Type B pancreatic cell (in vitro differentiated cells): ENCODE measurements at regions not wholly inside any gene's neighbourhood (a gene's known extent, or its start where the extent isn't known, plus 50 kb on each side); places are given as distances from the start of the nearest gene placed in this dataset.

Source experiments
- DNase-seq: peaks from one replicate; pipeline ENCODE4 v3.0.0; 2021; ENCODE audit warnings: mixed read lengths; ENCODE audit not compliant: unreplicated experiment; ENCODE audit errors: extremely low spot score
- H3K27ac Mint-ChIP-seq: 2 replicates; pipeline ENCODE4 v1.8.0; 2021; ENCODE audit warnings: mild to moderate bottlenecking, mixed read lengths
- H3K27me3 Mint-ChIP-seq: 2 replicates; pipeline ENCODE4 v1.8.0; 2021; ENCODE audit warnings: mixed read lengths
- H3K36me3 Mint-ChIP-seq: 2 replicates; pipeline ENCODE4 v1.8.0; 2021; ENCODE audit warnings: mixed read lengths
- H3K4me1 Mint-ChIP-seq: one replicate; pipeline ENCODE4 v1.8.0; 2021; ENCODE audit warnings: mixed read lengths; ENCODE audit not compliant: unreplicated experiment
- H3K4me3 Mint-ChIP-seq: 2 replicates; pipeline ENCODE4 v1.8.0; 2021; ENCODE audit warnings: mild to moderate bottlenecking, mixed read lengths
- H3K9me3 Mint-ChIP-seq: 2 replicates; pipeline ENCODE4 v1.8.0; 2021; ENCODE audit warnings: mixed read lengths
- TF ChIP-seq, protein P1 (sequence below): fragments of 200-600 bp; sonication (generic); conservative IDR thresholded peaks from 2 replicates; pipeline ENCODE4 v1.5.0; 2021; ENCODE audit warnings: antibody characterized with exemption, mild to moderate bottlenecking

DNA sequence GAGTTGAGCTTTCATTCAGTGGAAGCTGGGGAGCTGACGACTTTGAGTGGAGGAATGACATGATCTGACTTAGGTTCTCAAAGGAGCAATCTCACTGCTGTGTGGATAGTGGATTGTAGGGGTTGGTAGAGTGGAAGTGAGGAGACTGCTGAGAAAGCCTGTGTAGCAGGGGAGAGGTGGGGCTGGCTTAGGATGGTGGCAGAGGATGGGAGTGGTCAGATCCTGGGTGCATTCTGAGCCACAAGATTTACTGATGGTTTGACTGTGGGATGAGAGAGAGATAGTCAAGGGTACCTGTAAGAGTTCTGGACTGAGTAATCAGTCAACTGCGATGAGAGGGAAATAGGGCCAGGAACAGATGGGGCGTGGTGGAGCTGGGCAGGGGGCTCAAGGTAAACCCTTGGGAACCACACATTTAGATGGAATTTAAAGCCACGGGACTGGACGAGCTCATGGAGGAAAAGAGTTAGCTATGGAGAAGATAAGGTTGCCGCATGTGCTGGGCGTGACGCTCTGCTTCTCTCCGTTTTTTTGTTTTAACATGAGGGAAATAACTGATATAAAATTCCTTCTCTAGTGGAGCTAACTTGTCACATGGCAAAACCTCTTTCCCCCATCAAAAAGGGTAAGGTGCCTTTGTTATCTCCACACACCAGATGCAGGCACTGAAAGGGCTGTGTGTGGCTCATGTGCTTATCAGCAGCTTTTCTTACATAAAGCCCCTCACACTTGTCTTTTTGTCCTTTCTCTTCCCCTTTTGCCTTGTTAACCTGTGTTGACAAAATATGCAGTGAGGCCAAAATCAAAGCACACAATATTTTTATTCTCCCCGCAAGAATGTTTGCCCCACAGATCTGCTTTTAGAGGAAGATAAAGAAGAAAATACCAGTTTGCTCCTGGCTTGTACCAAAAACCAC, 379.8 kb downstream of the TSN start:
- no peak overlapping the region for H3K27ac Mint-ChIP-seq
- H3K4me1 Mint-ChIP-seq, result no peaks in the 10 kb centered on the region
- TF ChIP-seq, protein P1, sequence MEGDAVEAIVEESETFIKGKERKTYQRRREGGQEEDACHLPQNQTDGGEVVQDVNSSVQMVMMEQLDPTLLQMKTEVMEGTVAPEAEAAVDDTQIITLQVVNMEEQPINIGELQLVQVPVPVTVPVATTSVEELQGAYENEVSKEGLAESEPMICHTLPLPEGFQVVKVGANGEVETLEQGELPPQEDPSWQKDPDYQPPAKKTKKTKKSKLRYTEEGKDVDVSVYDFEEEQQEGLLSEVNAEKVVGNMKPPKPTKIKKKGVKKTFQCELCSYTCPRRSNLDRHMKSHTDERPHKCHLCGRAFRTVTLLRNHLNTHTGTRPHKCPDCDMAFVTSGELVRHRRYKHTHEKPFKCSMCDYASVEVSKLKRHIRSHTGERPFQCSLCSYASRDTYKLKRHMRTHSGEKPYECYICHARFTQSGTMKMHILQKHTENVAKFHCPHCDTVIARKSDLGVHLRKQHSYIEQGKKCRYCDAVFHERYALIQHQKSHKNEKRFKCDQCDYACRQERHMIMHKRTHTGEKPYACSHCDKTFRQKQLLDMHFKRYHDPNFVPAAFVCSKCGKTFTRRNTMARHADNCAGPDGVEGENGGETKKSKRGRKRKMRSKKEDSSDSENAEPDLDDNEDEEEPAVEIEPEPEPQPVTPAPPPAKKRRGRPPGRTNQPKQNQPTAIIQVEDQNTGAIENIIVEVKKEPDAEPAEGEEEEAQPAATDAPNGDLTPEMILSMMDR, result no peak
- DNase-seq, result no peak
- no peak overlapping the region for H3K4me3 Mint-ChIP-seq
- H3K36me3 Mint-ChIP-seq, result peaks cover 4% of the 10 kb centered on the region
- no peaks in the 10 kb centered on the region for H3K27me3 Mint-ChIP-seq
- no peaks in the 10 kb centered on the region for H3K9me3 Mint-ChIP-seq

DNA sequence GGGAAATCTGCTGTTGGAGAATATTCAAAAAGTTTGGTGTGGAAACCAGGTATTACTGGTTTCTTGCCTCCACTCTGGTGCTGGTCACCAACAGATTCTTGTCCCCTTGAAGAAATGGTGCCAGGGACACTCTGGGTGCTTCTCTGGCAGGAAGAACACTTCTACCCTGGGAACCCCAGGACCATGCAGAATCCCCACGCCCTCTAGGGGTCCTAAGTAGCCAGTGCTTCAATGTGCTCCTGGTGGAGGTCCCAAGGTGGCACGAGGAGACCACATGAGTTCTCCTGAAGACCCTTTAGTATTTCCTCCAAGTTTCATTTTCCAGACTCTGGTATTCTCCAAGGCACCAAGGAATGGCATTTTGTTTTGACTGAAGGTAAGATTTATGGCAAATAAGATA, 380.6 kb downstream of the TSN start:
- no peaks in the 10 kb centered on the region for H3K27me3 Mint-ChIP-seq
- no peak overlapping the region for H3K4me3 Mint-ChIP-seq
- H3K27ac Mint-ChIP-seq, result no peak overlapping the region
- H3K36me3 Mint-ChIP-seq, result no peaks in the 10 kb centered on the region
- DNase-seq, result no peak
- no peaks in the 10 kb centered on the region for H3K4me1 Mint-ChIP-seq
- TF ChIP-seq, protein P1, result peak; percentile 59
- no peaks in the 10 kb centered on the region for H3K9me3 Mint-ChIP-seq

DNA sequence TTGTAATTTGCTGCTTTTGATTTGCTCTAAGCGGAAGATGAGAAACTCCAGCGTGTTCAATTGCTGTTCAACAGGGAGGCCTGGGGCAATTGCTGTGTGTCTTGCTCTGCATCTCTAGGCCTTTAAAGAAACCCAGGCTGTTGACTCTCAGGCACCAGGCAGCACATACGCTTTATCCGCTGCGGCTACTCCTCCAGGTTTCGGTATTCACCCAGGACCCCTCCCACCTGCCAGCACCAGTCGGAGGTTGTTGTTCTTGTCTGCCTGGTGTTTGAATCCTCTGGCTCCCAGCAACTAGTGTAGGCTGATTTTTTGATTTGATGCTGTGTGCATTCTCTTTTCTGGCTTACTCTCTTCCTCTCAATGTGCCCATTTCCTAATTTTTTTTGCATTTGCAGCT, 383.1 kb downstream of the TSN start:
- DNase-seq, result no peak
- no peaks in the 10 kb centered on the region for H3K4me1 Mint-ChIP-seq
- TF ChIP-seq, protein P1, result no peak
- H3K9me3 Mint-ChIP-seq, result no peaks in the 10 kb centered on the region
- no peaks in the 10 kb centered on the region for H3K27me3 Mint-ChIP-seq
- H3K27ac Mint-ChIP-seq, result no peak overlapping the region
- H3K4me3 Mint-ChIP-seq, result no peak overlapping the region
- no peaks in the 10 kb centered on the region for H3K36me3 Mint-ChIP-seq

DNA sequence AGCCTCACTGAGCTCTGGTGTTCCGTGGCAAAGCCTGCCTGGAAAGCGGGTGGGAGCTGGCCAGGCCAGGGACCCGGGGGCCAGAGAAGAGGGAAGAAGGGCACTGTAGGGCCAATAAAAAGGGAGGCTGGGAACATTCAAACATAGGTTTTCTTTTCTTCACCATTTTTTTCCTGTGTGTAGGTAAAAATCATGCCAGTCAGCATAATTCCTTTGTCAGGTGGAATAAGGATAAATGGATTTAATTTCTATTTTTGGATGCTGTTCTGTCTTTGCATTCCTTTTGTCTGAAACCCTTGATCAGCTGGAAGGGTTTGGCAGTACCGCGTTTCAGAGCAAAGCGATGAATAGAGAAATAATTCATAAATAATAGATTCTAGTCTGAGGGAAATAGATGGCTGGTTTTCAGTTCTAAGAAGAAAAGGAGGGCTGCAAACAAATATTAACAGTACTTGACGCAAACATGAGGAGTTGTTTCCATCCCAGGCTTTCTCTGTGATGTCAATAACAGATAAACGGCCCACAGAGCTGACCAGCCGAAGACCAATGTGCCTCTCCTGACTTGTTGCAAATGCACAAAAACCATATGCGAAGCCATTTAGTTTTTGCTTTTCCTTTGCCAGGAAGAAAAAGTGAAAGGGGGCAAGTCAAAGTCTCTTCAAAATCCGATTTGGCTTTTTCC, 384.4 kb downstream of the TSN start:
- Mint-ChIP-seq H3K36me3 (no peaks in the 10 kb centered on the region), H3K4me1 (no peaks in the 10 kb centered on the region), H3K9me3 (no peaks in the 10 kb centered on the region), H3K27ac (no peak overlapping the region), H3K4me3 (no peak overlapping the region), H3K27me3 (no peaks in the 10 kb centered on the region)
- TF ChIP-seq, protein P1, result no peak
- no peak for DNase-seq

DNA sequence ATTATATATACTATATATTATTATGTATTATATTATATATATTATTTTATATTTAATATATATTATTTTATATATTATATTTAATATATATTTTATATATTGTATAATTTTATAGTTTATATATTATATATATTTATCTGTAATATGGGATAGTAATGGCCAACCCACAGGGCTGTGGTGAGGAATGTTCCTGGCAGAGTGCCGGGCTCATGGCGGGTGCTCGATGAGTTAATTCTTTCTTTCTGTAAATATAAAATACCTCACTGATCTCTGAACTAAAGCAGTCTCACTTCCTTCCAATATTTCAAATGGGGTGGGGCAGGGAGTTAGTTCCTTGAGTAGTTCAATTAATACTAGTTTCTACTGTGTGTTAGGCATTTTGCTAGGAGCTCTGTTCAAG, 389.4 kb downstream of the TSN start:
- Mint-ChIP-seq H3K36me3 (no peaks in the 10 kb centered on the region), H3K27me3 (no peaks in the 10 kb centered on the region), H3K4me1 (no peaks in the 10 kb centered on the region), H3K4me3 (no peak overlapping the region), H3K9me3 (no peaks in the 10 kb centered on the region), H3K27ac (no peak overlapping the region)
- DNase-seq, result no peak
- TF ChIP-seq, protein P1, result no peak
